ENCODE measurements at regions not wholly inside any gene's neighbourhood (a gene's known extent, or its start where the extent isn't known, plus 50 kb on each side); places are given as distances from the start of the nearest gene placed in this dataset.

GRCh38 chr6:66418906-66419305, 711.9 kb upstream of the EYS start:
- no peak for ATAC-seq
- WGBS, 2 donors: 55 to 69% methylated on average over 2 of the region's 2 CpGs
- no peak for FAIRE-seq

GRCh38 chr6:66403966-66404365, 696.9 kb upstream of the EYS start:
- DNase-seq (no peak), ATAC-seq (no peak), FAIRE-seq (no peak)
- Histone ChIP-seq H3K4me3 (no peak overlapping the region), H3K9me3 (no peaks in the 10 kb centered on the region), H3K36me3 (no peaks in the 10 kb centered on the region), H3K27me3 (no peaks in the 10 kb centered on the region), H3K27ac (no peak overlapping the region), H3K4me1 (no peaks in the 10 kb centered on the region)
- intact Hi-C loops (cut with DNase I): no loop called here
- no peak for TF ChIP-seq CTCF (IDR thresholded peaks at IDR 0.05)

More at GRCh38 chr6:66418906-66419305, 711.9 kb upstream of the EYS start:
- intact Hi-C loops (cut with DNase I): no loop called here
- no peak for TF ChIP-seq CTCF (IDR thresholded peaks at IDR 0.05)
- Histone ChIP-seq H3K27me3 (no peaks in the 10 kb centered on the region), H3K36me3 (no peaks in the 10 kb centered on the region), H3K4me1 (no peaks in the 10 kb centered on the region), H3K4me3 (no peak overlapping the region), H3K27ac (no peak overlapping the region), H3K9me3 (no peaks in the 10 kb centered on the region)
- no peak for DNase-seq

- H3K9me3 ChIP-seq: no peaks in the 10 kb centered on the region
- ATAC-seq (no peak), DNase-seq (no peak), FAIRE-seq (no peak)
- WGBS, 2 donors: 28 to 38% methylated on average over 1 of the region's 1 CpG
- no peaks in the 10 kb centered on the region for H3K27me3 ChIP-seq
- no peak overlapping the region for H3K27ac ChIP-seq
- H3K36me3 ChIP-seq: no peaks in the 10 kb centered on the region
- no peak overlapping the region for H3K4me3 ChIP-seq
- intact Hi-C loops (cut with DNase I): no loop called here
- no peak for TF ChIP-seq CTCF (IDR thresholded peaks at IDR 0.05)
- no peaks in the 10 kb centered on the region for H3K4me1 ChIP-seq
Observed at GRCh38 chr6:66402873-66403272, 695.8 kb upstream of the EYS start.

- Histone ChIP-seq H3K9me3 (no peaks in the 10 kb centered on the region), H3K4me1 (no peaks in the 10 kb centered on the region), H3K27ac (no peak overlapping the region), H3K36me3 (no peaks in the 10 kb centered on the region), H3K4me3 (no peak overlapping the region), H3K27me3 (no peaks in the 10 kb centered on the region)
- FAIRE-seq: no peak
- TF ChIP-seq CTCF (IDR thresholded peaks at IDR 0.05): no peak
- 64 to 72% methylated on average over 7 of the region's 7 CpGs for WGBS, 2 donors
- intact Hi-C loops (cut with DNase I): no loop called here
- no peak for ATAC-seq
- DNase-seq: peak in 1 of 6 donors; percentile 27
Observed at GRCh38 chr6:66396549-66396948, 689.5 kb upstream of the EYS start.

GRCh38 chr6:66396145-66396544, 689.1 kb upstream of the EYS start:
- H3K4me1 ChIP-seq: no peaks in the 10 kb centered on the region
- ATAC-seq (no peak), FAIRE-seq (no peak), DNase-seq (peak in 1 of 6 donors; percentile 40)
- H3K27me3 ChIP-seq: no peaks in the 10 kb centered on the region
- intact Hi-C loops (cut with DNase I): no loop called here
- H3K4me3 ChIP-seq: no peak overlapping the region
- 57 to 73% methylated on average over 6 of the region's 6 CpGs for WGBS, 2 donors
- H3K9me3 ChIP-seq: no peaks in the 10 kb centered on the region
- no peak for TF ChIP-seq CTCF (IDR thresholded peaks at IDR 0.05)
- no peak overlapping the region for H3K27ac ChIP-seq
- no peaks in the 10 kb centered on the region for H3K36me3 ChIP-seq

All from pancreas (tissue), 10 donors.